Lung (tissue), 11 donors: ENCODE measurements at regions not wholly inside any gene's neighbourhood (a gene's known extent, or its start where the extent isn't known, plus 50 kb on each side); places are given as distances from the start of the nearest gene placed in this dataset.

Source experiments
- ATAC-seq: fragments of 200-7000 bp; cut with Tn5 transposase; one replicate; pipeline ENCODE4 v1.9.1; 2020; ENCODE audit warnings: moderate number of reproducible peaks; ENCODE audit not compliant: insufficient read depth, low FRiP score
- DNase-seq, 3 donors: peaks; one replicate each; pipeline ENCODE4 v3.0.0-alpha.2; 2013 to 2017
- H3K27ac ChIP-seq, 2 donors: one replicate each; pipeline ENCODE4 v1.5.1; 2013; ENCODE audit warnings: mild to moderate bottlenecking in 2 of 2, moderate library complexity in 2 of 2, control low read depth in 1 of 2, inconsistent platforms in 1 of 2, low read depth in 1 of 2, low read length in 1 of 2
- H3K27me3 ChIP-seq, 3 donors: one replicate each; pipeline ENCODE4 v1.5.1; 2013; ENCODE audit warnings: low read length in 2 of 3; ENCODE audit not compliant: control insufficient read depth in 3 of 3, insufficient read depth in 3 of 3
- H3K36me3 ChIP-seq, 4 donors: one replicate each; pipeline ENCODE4 v1.5.1; 2013; ENCODE audit warnings: low read length in 4 of 4, mild to moderate bottlenecking in 1 of 4, moderate library complexity in 1 of 4; ENCODE audit not compliant: control insufficient read depth in 4 of 4, insufficient read depth in 4 of 4
- H3K4me1 ChIP-seq, 5 donors: one replicate each; pipeline ENCODE4 v1.5.1; 2013; ENCODE audit warnings: low read length in 5 of 5, mild to moderate bottlenecking in 2 of 5, moderate library complexity in 1 of 5; ENCODE audit not compliant: control insufficient read depth in 5 of 5, insufficient read depth in 5 of 5
- H3K4me3 ChIP-seq: one replicate; pipeline ENCODE4 v1.5.1; 2013; ENCODE audit warnings: mild to moderate bottlenecking, control low read depth, moderate library complexity
- H3K9ac ChIP-seq, 2 donors: one replicate each; pipeline ENCODE4 v1.5.1; 2013; ENCODE audit warnings: low read length in 2 of 2, control low read depth in 1 of 2; ENCODE audit not compliant: insufficient read depth in 1 of 2
- H3K9me3 ChIP-seq, 4 donors: one replicate each; pipeline ENCODE4 v1.5.1; 2013; ENCODE audit warnings: low read length in 3 of 4, mild to moderate bottlenecking in 1 of 4, moderate library complexity in 1 of 4; ENCODE audit not compliant: control insufficient read depth in 4 of 4, insufficient read depth in 3 of 4
- WGBS, 2 donors: extraction: QIAGEN DNeasy Blood & Tissue Kit; methylation state at CpG; one replicate each; pipeline ENCODE4 v1.1.7; 2013; 5-methylcytosine and 5-hydroxymethylcytosine counted together
- TF ChIP-seq, protein P1 (sequence below): IDR thresholded peaks from 2 replicates; pipeline ENCODE4 v1.5.1; 2012; ENCODE audit warnings: mild to moderate bottlenecking; ENCODE audit errors: control extremely low read depth, extremely low read depth
- donor health status: control.
- donor health status: control.
- donor health status: Bipolar disorder and iron deficiency.
- donor health status: healthy.
- donor health status: DM: yes; HTN: yes; CAD: no.

DNA sequence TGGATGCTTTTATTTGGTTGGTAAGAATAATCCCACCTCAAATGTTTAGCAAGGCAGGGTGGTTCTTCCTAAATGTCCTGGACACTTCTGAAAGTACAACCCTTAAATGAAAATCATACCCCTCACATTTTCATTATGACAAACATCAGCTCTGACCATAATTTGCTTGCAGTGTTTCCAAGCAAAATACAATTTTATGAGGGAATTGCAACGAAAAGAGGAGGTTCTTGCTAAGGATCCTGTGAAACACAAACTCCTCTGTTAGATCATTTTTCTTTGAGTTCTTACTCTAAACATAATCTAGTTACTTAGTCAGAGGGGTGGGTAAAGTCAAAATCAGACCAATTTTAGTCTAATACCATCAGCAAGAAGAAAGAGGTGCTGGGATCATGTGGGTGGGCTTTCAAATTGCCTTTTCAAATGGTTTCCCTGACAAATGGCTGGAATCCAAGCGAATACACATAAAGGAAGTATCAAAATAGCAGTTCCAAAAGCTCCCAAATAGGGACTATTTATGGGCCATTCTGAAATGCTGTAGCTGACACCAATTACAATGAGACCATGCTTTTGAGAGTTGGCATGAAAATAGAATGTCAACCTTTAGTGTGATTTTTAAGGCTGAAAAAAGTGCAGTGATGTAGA, 164.9 kb upstream of the INHBA start:
- Histone ChIP-seq H3K4me3 (no peak overlapping the region), H3K27ac (no peak overlapping the region), H3K36me3 (no peaks in the 10 kb centered on the region), H3K9me3 (peaks cover 0 to 16% (median 3%) of the 10 kb centered on the region in 4 donors), H3K4me1 (peaks cover 0 to 17% (median 0%) of the 10 kb centered on the region in 5 donors), H3K27me3 (no peaks in the 10 kb centered on the region), H3K9ac (no peak overlapping the region)
- ATAC-seq = no peak
- WGBS, 2 donors = 61 to 71% methylated on average over 2 of the region's 2 CpGs
- TF ChIP-seq, protein P1, sequence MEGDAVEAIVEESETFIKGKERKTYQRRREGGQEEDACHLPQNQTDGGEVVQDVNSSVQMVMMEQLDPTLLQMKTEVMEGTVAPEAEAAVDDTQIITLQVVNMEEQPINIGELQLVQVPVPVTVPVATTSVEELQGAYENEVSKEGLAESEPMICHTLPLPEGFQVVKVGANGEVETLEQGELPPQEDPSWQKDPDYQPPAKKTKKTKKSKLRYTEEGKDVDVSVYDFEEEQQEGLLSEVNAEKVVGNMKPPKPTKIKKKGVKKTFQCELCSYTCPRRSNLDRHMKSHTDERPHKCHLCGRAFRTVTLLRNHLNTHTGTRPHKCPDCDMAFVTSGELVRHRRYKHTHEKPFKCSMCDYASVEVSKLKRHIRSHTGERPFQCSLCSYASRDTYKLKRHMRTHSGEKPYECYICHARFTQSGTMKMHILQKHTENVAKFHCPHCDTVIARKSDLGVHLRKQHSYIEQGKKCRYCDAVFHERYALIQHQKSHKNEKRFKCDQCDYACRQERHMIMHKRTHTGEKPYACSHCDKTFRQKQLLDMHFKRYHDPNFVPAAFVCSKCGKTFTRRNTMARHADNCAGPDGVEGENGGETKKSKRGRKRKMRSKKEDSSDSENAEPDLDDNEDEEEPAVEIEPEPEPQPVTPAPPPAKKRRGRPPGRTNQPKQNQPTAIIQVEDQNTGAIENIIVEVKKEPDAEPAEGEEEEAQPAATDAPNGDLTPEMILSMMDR = no peak
- DNase-seq = peak in 2 of 3 donors; percentile 61 to 71

DNA sequence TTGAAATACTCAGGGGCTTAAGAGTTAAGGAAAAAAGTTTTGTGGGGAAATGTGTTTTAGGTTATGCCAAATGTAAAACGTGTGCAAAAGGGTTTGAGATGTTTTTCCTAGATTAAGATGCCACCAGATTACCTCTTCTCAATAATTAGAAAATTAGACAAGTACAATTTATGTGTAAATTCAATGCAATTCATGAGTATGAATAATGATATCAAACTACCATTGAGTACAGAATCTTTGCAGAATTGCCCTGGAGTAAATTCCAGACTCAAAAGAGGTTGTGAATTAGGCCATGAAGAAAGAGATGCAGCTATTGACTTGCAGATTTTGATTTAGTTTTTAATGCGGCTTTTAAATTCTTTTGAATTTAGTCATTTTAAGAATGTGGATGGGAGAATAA, 159.4 kb upstream of the INHBA start:
- Histone ChIP-seq H3K27ac (no peak overlapping the region), H3K9ac (no peak overlapping the region), H3K9me3 (peaks cover 0 to 12% (median 3%) of the 10 kb centered on the region in 4 donors), H3K4me3 (no peak overlapping the region), H3K27me3 (no peaks in the 10 kb centered on the region), H3K4me1 (peaks cover 0 to 2% (median 0%) of the 10 kb centered on the region in 5 donors), H3K36me3 (no peaks in the 10 kb centered on the region)
- ATAC-seq (no peak), DNase-seq (no peak)
- WGBS, 2 donors = 64 to 67% methylated on average over 2 of the region's 2 CpGs
- TF ChIP-seq, protein P1 = no peak

DNA sequence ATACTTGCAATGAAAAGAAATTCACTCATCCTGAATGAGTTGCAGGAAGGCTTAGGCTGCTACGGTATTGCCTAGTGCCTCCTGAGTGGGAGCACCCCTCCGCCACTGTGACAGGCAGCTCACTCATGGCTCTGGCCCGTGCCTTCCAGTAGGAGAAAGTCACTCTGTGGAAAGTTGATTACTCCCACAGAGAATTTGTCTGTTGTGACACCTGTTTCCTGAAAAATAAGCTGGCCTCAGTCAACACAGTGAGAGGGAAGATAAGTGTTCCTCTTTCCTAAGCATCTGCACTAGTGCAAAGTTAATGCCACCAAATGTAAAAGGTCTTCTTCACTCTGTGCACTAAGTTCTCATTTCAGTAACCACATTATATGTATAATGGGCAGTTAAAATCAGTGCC, 158.8 kb upstream of the INHBA start:
- Histone ChIP-seq H3K36me3 (no peaks in the 10 kb centered on the region), H3K9ac (no peak overlapping the region), H3K27ac (no peak overlapping the region), H3K4me3 (no peak overlapping the region), H3K4me1 (peaks cover 0 to 2% (median 0%) of the 10 kb centered on the region in 5 donors), H3K9me3 (peaks cover 0 to 12% (median 3%) of the 10 kb centered on the region in 4 donors), H3K27me3 (no peaks in the 10 kb centered on the region)
- 27 to 56% methylated on average over 3 of the region's 3 CpGs for WGBS, 2 donors
- ATAC-seq (peak; percentile 62), DNase-seq (no peak)
- TF ChIP-seq, protein P1 = no peak

DNA sequence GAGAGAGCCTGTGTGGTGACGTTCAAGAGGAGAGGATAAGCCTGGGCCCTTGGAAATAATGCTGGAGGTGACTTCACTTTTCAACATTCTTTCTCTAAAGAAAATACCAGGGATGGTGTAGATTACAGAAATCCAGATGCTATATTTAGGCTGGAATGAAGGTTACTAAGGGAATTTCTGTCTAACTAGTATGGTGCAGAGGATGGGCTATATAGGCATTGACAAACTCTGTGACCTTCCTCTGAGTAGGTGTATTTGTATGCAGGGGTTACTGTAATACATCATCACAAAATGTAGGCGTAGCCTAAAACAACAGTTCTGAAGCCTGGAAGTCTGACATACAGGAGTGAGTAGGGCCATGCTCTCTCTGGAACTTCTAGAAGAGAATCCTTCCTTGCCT, 155.3 kb upstream of the INHBA start:
- peaks cover 0 to 2% (median 0%) of the 10 kb centered on the region in 5 donors for H3K4me1 ChIP-seq
- H3K9me3 ChIP-seq = no peaks in the 10 kb centered on the region
- TF ChIP-seq, protein P1 = no peak
- H3K9ac ChIP-seq = no peak overlapping the region
- no peaks in the 10 kb centered on the region for H3K36me3 ChIP-seq
- H3K4me3 ChIP-seq = no peak overlapping the region
- H3K27me3 ChIP-seq = no peaks in the 10 kb centered on the region
- WGBS, 2 donors = 86 to 95% methylated on average over 2 of the region's 2 CpGs
- H3K27ac ChIP-seq = no peak overlapping the region
- ATAC-seq (no peak), DNase-seq (no peak)
